ENCODE measurements at regions not wholly inside any gene's neighbourhood (a gene's known extent, or its start where the extent isn't known, plus 50 kb on each side); places are given as distances from the start of the nearest gene placed in this dataset.
"Not testable (repeated sequence)": the region's sequence is repeated elsewhere in the genome, so short reads cannot be mapped to it uniquely, and the experiment has no call there.

GRCh38 chr1:87403061-87403820 lies 74.6 kb downstream of the LMO4 start:
- TF ChIP-seq, protein P1, sequence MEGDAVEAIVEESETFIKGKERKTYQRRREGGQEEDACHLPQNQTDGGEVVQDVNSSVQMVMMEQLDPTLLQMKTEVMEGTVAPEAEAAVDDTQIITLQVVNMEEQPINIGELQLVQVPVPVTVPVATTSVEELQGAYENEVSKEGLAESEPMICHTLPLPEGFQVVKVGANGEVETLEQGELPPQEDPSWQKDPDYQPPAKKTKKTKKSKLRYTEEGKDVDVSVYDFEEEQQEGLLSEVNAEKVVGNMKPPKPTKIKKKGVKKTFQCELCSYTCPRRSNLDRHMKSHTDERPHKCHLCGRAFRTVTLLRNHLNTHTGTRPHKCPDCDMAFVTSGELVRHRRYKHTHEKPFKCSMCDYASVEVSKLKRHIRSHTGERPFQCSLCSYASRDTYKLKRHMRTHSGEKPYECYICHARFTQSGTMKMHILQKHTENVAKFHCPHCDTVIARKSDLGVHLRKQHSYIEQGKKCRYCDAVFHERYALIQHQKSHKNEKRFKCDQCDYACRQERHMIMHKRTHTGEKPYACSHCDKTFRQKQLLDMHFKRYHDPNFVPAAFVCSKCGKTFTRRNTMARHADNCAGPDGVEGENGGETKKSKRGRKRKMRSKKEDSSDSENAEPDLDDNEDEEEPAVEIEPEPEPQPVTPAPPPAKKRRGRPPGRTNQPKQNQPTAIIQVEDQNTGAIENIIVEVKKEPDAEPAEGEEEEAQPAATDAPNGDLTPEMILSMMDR (IDR thresholded peaks at IDR 0.05): no peak
- no peak overlapping the region for H3K4me3 Mint-ChIP-seq
- no peaks in the 10 kb centered on the region for H3K36me3 Mint-ChIP-seq (ENCODE audit: low read depth)

GRCh38 chr1:87404296-87404695 lies 75.6 kb downstream of the LMO4 start:
- H3K27me3 Mint-ChIP-seq (ENCODE audit: insufficient read depth): no peaks in the 10 kb centered on the region; the same call in 1 of the 2 replicates
- no peaks in the 10 kb centered on the region for H3K9me3 Mint-ChIP-seq
- TF ChIP-seq, protein P1 (IDR thresholded peaks at IDR 0.05): no peak

More at GRCh38 chr1:87403061-87403820, 74.6 kb downstream of the LMO4 start:
- peaks cover 24% of the 10 kb centered on the region for H3K4me1 Mint-ChIP-seq (ENCODE audit: low read depth)
- DNase-seq: no peak
- no peak overlapping the region for H3K27ac Mint-ChIP-seq
- no peaks in the 10 kb centered on the region; the same call in 1 of the 2 replicates for H3K27me3 Mint-ChIP-seq (ENCODE audit: insufficient read depth)
- H3K9me3 Mint-ChIP-seq: no peaks in the 10 kb centered on the region

GRCh38 chr1:87408665-87409248 lies 80.1 kb downstream of the LMO4 start:
- H3K36me3 Mint-ChIP-seq (ENCODE audit: low read depth): no peaks in the 10 kb centered on the region
- H3K4me1 Mint-ChIP-seq (ENCODE audit: low read depth): peaks cover 6% of the 10 kb centered on the region; the same call in 1 of the 2 replicates
- H3K27ac Mint-ChIP-seq: no peak overlapping the region
- no peak overlapping the region for H3K4me3 Mint-ChIP-seq
- TF ChIP-seq, protein P1 (IDR thresholded peaks at IDR 0.05): no peak
- no peaks in the 10 kb centered on the region for H3K9me3 Mint-ChIP-seq
- no peak for DNase-seq
- no peaks in the 10 kb centered on the region for H3K27me3 Mint-ChIP-seq (ENCODE audit: insufficient read depth)

More at GRCh38 chr1:87404296-87404695, 75.6 kb downstream of the LMO4 start:
- DNase-seq: no peak
- Mint-ChIP-seq H3K4me1 (ENCODE audit: low read depth) (peaks cover 14% of the 10 kb centered on the region; the same call in 1 of the 2 replicates), H3K4me3 (no peak overlapping the region), H3K27ac (no peak overlapping the region), H3K36me3 (ENCODE audit: low read depth) (no peaks in the 10 kb centered on the region)

- H3K27ac Mint-ChIP-seq: no peak overlapping the region
- H3K27me3 Mint-ChIP-seq (ENCODE audit: insufficient read depth): no peaks in the 10 kb centered on the region
- no peak overlapping the region for H3K4me3 Mint-ChIP-seq
- no peaks in the 10 kb centered on the region for H3K4me1 Mint-ChIP-seq (ENCODE audit: low read depth)
- no peaks in the 10 kb centered on the region for H3K36me3 Mint-ChIP-seq (ENCODE audit: low read depth)
- DNase-seq: no peak
- no peaks in the 10 kb centered on the region for H3K9me3 Mint-ChIP-seq
- TF ChIP-seq, protein P1 (IDR thresholded peaks at IDR 0.05): no peak
These were observed 82.2 kb downstream of the LMO4 start for GRCh38 chr1:87410776-87411480.

DNA sequence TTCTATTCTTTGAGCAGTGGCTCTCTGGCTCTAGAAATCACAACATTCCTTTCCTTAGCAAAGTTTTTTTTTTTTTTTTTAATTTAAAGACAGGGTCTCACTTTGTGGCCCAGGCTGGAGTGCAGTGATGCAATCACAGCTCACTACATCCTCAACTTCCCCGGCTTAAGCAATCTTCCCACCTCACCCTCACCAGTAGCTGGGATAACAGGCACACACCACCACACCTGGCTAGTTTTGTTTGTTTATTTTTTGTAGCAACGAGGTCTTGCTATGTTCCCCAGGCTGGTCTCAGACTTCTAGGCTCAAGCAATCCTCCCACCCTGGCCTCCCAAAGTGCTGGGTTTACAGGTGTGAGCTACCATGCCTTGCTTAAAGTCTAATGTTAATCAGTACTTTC lies 85.2 kb downstream of the LMO4 start:
- H3K9me3 Mint-ChIP-seq; H3K4me1 Mint-ChIP-seq (ENCODE audit: low read depth); H3K27ac Mint-ChIP-seq; H3K4me3 Mint-ChIP-seq; H3K27me3 Mint-ChIP-seq (ENCODE audit: insufficient read depth); H3K36me3 Mint-ChIP-seq (ENCODE audit: low read depth); DNase-seq: not testable (repeated sequence)

GRCh38 chr1:87418048-87418447 lies 89.4 kb downstream of the LMO4 start:
- no peaks in the 10 kb centered on the region for H3K4me1 Mint-ChIP-seq (ENCODE audit: low read depth)
- no peaks in the 10 kb centered on the region; the same call in 1 of the 2 replicates for H3K27me3 Mint-ChIP-seq (ENCODE audit: insufficient read depth)
- H3K36me3 Mint-ChIP-seq (ENCODE audit: low read depth): no peaks in the 10 kb centered on the region
- no peak overlapping the region for H3K27ac Mint-ChIP-seq
- TF ChIP-seq, protein P1 (IDR thresholded peaks at IDR 0.05): no peak
- no peaks in the 10 kb centered on the region for H3K9me3 Mint-ChIP-seq
- DNase-seq: no peak
- H3K4me3 Mint-ChIP-seq: no peak overlapping the region
